HG03432 (cell line): ENCODE measurements at regions not wholly inside any gene's neighbourhood (a gene's known extent, or its start where the extent isn't known, plus 50 kb on each side); places are given as distances from the start of the nearest gene placed in this dataset.

Experiments used
- ATAC-seq: cut with Tn5 transposase; IDR thresholded peaks from one replicate; pipeline ENCODE4 v1.9.1; 2021; ENCODE audit warnings: mild to moderate bottlenecking, moderate library complexity; ENCODE audit not compliant: unreplicated experiment

DNA sequence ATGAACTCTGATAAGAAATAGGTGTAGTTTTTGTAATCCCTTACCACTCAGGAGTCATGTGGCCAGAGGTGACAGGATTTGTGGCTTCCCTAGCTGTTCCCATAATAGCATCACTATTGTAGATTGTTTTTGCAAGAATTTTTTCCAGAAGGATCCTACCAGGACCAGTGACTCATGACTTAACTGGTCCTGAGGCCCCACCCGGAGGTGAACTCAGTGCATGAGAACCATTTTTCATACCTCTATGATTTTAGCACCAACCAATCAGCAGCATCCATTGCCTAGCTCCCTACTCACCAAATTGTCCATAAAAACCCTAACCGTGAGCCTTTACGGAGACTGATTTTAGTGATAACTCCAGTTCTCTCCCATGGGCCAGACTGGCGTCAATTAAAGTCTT, 484.8 kb downstream of the PSAT1 start:
- ATAC-seq = no peak

DNA sequence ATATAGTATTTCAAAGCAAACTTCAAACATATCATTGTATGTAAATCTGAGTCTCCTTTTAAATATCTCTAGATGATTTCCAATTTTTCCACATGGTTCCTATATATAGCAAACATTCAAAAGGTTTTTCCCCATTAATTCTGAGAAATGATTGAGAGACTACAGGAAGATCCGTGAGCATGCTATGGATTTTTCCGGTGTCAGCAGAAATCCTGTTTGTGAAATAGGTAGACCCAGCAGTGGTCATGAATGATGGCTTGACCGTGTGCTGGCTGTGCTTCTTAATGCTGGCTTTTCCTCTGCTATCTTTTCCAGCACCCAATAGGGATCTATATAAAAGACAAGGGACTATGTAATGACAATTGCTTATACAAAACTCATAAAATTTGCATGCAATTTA, 485.3 kb downstream of the PSAT1 start:
- no peak for ATAC-seq

DNA sequence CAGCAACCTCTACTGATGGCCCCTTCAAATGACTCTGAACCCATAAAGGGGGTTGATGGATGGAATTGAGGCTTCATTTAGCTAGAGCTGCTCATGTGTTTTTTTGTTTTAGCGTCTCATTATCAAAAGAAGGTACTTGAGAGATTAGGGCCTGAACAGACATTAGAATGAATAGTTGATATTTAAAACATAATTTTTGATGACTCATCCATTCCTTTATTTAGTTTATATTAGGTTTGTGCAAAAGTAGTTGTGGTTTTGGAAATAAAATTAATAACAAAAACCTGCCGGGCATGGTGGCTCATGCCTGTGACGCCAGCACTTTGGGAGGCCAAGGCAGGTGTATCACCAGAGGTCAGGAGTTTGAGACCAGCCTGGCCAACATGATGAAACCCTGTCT, 485.9 kb downstream of the PSAT1 start:
- ATAC-seq = no peak

DNA sequence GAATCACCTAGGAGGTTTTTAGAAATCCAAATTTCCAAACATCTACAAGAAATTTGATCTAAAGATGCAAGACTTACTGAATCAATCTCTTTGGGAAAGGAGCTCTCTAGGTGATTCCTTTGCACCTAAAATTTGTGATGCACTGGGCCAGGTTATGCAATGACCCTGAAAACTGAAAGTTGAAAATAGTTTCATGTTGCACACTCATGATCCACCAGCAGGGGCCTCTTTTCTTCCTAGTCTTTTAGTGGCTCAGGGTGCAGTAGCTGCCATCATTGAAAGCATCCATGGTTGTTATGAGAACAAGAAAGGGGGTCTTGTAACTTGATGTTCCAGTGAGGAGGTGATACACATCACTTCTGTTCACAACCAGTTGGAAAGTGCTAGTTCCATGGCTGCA, 486.8 kb downstream of the PSAT1 start:
- ATAC-seq = no peak

DNA sequence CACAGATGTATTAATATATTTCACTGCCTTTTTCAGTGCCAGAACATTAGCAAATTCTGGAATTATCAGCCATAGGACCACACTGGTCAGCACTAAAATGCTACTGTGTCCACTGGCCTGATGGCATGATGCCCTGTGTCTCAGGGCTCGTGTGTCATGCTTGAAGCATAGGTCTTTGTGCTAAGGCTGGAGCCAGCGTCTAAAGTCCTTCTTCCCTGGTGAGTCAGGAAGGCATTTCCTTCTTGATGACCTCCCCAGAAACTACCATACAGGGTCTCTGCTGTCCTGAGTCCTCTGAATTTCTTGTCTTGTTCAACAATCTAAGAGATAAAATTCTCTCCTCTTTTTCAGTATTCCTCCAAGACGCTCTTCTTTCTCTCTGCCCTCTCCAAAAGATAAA, 489.9 kb downstream of the PSAT1 start:
- no peak for ATAC-seq

DNA sequence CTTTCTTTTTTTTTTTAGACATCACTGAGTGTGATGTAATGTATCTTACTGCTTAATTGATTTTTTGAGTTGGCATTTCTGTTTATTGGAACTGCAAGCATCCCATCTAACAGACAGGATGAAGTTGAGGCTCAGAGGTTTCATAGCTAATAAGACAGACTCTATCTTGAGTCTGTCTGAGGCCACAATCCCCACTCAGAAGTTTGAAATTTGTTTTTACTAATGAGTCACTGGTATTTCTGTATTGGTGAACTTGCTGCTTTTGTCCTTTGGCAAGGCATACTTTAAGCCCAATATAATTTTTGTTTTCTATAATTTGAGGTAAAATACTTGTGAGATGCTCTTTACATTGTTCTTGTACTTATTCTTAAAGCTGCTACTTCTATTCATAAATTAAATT, 491.2 kb downstream of the PSAT1 start:
- ATAC-seq = no peak

DNA sequence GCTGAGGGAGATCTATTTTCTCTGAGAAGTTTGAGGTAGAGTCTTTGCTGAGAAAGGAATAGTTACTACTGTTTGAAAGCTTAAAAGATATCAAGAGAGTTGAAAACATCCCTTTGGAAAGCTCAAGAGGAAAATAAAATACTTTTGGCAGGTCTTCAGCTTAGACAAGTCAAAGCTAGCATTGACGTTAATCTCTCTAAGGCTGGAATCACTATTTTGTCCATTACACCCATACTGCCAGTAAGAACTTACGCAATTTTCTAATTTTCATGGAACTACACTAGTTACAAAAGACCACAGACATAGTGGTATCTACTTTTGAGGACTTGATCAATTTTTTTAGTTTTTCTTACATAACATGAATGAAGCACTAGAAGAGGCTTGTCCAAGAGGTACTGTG, 494.9 kb downstream of the PSAT1 start:
- no peak for ATAC-seq

DNA sequence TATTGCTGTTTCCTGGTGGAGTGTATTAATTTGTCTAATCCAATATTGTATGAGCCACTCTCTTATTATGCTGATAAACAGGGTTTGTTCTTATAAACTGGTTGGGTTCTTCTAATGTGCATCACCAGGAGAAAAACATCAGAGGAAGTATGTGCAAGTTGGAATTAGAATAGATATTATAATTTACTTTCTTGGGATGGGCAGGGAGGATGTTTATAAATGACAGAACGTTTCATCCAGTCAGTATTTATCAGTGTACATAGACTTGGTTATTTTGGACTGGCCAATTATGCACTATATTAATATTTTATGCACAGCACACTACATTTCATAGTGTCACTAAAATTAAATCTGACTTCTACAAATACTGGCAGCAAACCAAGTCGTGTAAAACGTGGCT, 495.8 kb downstream of the PSAT1 start:
- ATAC-seq = no peak

DNA sequence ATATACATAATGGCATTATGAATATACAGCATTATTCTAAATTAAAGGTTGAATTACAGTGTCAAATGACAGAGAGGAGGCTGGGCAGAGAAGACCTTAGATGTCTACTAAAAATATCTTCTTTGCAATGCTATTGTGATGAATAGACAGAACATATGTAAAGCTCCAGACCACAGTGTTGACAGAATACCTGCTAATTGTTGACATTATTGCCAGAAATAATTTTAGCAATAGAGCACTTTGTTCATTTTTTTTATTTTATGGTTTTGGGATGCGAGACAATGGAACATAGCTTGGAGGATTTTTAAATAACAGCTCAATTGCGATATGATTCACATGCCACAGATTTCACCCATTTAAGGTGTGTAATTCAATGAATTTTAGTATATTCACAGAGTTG, 508.8 kb downstream of the PSAT1 start:
- ATAC-seq = no peak

DNA sequence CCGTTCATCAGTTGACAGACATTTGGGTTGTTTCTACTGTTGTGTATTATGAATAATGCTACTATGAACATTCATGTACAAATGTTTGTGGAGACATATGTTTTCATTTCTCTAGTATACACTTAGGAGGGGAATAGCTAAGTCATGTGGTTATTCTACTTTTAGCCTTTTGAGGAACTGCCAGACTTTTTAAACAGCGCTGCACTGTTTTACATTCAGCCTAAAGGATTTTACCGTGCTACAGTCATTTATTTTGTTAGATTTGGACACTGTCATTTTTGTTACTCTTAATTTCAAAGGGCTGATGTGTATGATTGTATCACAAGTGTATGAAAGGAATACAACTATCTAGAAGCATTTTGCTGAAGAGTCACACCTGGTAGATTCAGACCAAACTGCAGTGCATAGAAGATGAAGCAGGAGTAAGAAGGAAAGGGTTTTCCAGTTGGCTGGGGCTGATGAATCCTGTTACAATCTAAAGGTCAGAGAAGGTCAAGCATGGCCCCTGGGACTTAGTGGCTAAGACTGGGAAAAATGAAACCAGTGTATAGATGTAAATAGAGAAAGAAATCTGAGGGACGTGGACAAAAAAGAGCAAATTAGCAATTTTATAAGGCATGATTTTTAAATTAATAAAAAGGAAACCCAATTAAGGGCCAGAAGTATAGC, 509.7 kb downstream of the PSAT1 start:
- ATAC-seq = no peak

DNA sequence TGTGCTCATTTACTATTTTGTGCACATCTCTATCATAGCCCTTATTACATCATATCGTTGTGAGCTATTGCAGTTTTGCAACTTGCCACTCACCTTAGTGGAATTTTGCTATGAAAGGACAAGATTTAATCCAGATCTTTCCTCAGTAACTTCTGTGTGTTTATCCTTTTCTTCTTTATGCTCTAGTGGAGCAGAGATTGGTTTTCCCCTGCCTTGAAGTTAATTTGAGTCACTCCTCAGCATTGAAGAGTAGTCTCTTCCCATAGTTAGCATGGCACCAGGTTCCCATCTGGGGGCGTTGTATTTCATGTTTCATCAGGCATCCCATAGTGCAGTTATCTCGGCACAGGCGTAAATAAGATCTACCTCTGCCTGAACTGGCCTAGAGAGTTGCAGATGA, 510.4 kb downstream of the PSAT1 start:
- ATAC-seq = no peak

DNA sequence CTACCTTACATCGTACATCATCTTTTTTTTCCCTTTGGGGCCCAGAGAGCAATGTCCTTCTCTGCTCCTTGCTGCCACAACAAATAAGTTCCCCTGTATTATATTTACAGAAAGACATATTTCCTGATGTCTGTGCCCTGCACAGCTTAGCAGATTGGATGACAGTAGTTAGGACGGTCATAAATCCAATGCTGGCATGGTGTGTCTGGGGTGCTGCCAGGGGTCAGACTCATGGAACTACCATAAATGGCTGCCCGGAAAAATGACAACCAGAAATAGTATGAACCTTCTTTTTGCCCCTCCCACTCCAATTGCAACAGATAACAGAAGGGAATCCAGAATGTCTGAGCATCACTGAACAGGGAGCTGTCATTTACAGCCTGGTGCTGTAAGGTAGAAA, 511.1 kb downstream of the PSAT1 start:
- ATAC-seq = no peak

DNA sequence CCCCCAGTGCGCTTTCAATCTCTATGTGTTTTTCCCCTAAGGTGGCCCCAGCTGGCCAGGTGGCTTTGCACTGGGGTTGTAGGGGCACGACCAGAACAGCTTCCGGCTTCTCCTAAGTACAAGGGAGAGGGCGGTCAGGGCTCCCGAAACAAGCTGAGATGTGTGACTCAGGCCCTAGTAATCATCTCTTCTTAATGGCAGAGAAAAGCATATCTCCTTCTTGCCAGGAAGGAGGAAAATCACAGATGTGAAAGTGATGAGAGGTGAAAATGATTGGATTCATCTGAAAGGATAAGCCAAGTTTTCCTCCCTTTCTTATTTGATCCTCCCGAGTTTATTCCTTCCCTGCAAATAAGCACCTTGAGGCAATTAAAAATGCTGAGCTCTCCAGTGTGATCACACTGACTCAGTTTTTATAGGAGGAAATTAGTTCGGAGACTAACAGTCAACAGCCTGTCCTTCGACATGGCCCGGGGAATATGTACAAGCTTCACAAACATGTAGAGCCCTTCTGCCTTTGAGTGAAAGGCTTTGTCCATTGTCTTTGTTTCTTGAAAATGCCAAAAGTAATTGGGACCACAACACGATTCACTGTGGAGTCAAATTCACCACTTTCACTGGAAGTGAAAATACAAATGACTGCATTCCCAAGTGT, 514.8 kb downstream of the PSAT1 start:
- ATAC-seq = no peak

DNA sequence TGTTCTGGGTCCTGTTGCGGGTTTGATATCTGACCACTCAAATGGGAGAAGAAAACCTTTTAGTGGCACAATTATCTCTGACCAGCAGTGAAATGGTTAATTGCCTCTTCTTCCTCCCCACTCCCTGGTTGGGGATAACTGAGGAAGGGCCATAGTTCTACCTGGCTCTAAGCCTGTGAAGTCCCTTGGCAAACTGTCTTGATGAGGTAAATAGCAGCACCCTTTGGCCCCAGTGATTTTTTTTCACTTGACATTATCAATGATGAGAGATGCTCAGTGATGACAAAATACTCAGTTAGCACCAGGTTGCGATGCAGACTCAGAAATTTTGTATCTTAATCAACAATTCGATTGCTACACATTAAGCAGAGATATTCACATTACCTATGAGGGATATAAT, 515.7 kb downstream of the PSAT1 start:
- no peak for ATAC-seq

DNA sequence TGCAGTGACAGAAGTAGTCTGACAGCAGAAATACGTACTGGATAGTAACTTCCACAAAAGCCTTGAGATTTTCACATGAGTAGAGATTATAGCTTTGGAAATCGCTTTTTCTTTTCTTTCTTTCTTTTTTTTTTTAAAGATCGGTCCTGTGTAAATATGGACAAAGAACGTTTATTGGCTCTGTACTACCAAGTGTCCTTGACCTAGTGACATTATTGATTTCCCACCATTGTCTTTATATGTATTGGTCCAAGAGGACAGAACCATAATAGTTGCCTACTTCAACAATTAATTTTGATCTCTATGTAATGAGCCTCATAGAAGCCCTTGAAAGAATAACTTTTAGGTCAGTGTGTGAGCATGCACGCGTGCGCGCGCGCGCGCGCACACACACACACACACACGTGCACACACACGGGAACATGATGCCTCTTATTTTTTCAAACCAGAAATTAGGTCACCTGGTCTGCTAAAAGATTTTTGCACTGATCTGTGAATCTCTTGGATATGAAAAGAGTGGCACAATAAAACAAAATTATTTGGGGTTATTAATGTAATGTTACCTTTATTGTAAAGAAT, 516.8 kb downstream of the PSAT1 start:
- no peak for ATAC-seq

DNA sequence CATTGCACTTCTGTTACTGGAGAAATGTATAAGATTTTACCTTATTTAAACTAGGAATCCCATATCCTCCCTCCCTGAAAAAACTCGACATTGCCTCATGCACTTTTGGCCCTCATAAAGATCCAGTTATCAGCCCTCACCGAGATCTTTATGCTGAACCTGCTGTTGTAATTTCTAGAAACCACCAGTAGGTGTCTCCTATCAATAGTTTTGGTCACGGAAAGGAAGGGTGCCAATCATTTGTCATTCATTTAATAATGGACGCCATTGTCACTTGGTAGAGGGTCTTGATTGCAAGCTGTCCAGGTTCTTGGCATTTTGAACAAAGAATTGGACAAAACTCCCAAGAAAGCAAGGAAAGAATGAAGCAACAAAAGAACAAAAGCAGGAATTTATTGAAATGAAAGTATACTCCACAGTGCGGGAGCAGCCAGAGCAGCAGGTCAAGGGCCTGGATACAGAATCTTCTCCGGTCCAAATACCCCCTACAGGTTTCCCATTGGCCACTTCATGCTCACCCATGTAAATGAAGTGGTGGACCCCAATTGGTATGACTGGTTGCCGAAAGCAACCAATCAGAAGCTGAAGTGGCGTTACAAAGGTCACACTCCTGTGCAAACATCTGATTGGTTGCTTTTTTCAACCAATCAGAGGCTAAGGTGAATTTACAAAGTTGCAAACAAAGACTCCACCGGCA, 524.3 kb downstream of the PSAT1 start:
- ATAC-seq = peak; percentile 87

DNA sequence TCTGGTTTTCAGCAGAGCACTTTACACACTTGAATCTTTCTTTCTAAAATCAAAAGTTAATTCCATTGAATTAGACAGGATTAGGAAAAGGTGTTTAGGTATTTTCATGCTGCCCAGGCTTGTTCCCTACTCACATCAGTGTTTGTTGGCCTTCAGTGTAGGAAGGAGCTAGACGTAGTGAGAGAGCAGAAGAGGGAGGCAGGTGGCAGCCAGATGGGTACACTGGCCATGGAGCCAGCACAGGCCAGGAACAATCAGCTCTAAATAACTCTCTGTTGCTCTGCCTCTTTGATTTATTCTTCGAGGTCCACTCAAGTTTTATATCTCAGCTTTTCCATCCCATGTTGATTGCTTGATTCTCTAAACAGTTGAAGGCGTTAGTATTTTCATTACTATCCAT, 529.6 kb downstream of the PSAT1 start:
- ATAC-seq = no peak

DNA sequence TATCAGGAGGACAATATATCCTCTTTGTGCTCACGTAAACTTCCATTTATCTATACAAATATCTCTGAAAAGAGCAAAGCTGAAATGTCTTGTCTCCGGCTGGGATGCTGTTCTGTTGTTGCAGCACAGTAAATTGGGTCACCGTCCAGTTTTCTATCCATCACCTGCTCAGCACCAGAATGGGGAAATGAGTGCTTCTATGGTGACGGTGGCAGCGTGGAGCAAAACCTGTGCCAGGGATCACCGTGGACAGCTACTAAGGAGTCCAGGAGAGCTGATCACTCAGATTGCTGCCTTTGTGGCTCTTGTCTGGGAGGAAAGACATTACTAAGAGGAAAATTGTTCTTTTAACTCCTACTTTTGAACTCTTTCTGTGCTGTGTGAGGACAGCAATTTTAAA, 531.6 kb downstream of the PSAT1 start:
- ATAC-seq = no peak

DNA sequence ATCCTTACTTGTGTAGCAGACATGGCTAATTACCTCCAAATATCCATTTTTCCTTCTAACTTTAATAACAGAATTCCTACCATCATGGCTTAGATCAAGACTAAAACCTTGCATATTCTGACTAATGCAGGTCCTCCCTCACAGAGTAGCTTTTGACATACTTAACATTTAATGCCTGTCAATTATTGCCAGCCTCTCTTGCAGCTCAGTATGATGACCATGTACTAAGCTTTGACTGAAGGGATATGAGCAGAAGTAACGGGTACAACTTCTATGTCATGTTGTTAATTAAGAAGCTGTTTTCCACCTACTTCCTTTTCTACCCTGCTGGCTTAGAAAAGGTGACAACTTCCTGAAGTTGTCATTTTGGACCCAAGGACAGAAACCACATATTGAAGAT, 533.4 kb downstream of the PSAT1 start:
- ATAC-seq = no peak

DNA sequence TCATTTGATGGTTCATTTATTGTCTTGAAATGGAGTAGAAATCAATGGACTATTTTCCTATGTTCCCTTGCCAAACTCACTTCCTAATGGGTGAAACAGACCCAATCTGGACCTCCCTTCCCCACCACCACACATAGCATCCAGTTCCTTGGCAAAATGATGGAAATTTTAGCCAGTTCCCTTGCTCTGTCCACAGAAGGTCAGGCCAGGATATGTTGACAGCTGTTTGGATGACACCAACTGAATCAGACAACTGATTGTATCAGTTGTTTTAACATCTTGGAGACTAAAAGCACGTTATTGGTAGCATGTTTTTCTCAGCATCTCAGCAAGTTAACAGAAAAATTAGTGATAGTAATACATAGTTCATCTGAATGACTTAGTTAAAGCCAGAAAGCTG, 534.8 kb downstream of the PSAT1 start:
- no peak for ATAC-seq

DNA sequence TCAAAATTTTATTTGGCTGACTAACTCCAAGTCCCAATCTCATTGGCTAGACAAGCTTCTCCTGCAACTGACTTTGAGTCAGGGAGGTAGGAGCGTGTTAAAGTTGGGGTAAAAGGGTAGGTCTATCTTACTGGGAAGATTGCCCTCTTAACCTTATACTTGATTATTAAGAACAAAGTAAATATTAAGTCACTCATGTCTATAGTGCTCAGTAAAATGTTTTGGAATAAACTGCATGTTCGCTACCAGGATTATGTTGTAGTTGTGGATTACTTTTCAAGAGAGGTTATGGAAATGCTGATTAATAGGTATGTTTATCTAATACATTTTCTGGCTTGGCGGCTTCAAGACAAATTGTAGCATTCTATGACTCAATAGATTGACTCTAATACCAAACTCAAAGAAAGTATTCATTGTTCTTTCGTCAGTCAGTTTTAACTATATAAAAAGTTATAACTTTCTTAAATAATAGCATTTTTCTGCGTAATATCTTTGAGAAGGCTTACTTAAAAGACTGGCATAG, 539.1 kb downstream of the PSAT1 start:
- no peak for ATAC-seq

DNA sequence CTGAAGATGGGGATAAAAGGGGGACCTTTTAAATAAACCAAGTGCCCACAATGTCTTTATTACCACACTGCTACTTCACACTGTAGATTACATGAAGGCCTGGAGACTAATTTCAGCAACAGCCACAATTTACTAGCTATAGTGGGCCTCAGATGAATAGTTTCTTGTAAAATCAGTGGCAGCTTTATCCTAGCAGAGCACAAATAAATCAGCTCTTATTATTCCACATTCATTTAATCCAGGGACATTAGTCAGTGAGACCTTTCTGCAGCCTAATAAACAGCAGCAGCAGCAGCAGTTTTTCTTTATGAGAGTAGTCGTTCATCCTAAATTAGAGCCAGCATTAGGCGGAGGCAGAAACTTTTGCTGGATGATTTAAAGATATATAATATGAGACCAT, 542.3 kb downstream of the PSAT1 start:
- no peak for ATAC-seq
